CD4-positive, alpha-beta T cell treated with Interleukin-12 subunit alpha and Interleukin-12 subunit beta, for 1 hour (primary cell): ENCODE measurements at regions not wholly inside any gene's neighbourhood (a gene's known extent, or its start where the extent isn't known, plus 50 kb on each side); places are given as distances from the start of the nearest gene placed in this dataset.
"Not testable (repeated sequence)": the region's sequence is repeated elsewhere in the genome, so short reads cannot be mapped to it uniquely, and the experiment has no call there.

Experiments used
- DNase-seq: peaks from one replicate; pipeline ENCODE4 v3.0.0-alpha.2; 2020

GRCh38 chr16:65697521-65697920, 575.7 kb upstream of the CDH11 start:
- DNase-seq, result no peak

- DNase-seq, result no peak
These were observed 575.2 kb upstream of the CDH11 start for GRCh38 chr16:65697065-65697464.

- not testable (repeated sequence) for DNase-seq
These were observed 570.0 kb upstream of the CDH11 start for GRCh38 chr16:65691846-65692245.

GRCh38 chr16:65689726-65690125, 567.9 kb upstream of the CDH11 start:
- no peak for DNase-seq

- DNase-seq, result no peak
These were observed 566.4 kb upstream of the CDH11 start for GRCh38 chr16:65688301-65688700.

- no peak for DNase-seq
These were observed 562.4 kb upstream of the CDH11 start for GRCh38 chr16:65684230-65684629.

GRCh38 chr16:65681406-65681805, 559.5 kb upstream of the CDH11 start:
- DNase-seq, result no peak

GRCh38 chr16:65679785-65680184, 557.9 kb upstream of the CDH11 start:
- DNase-seq, result no peak

GRCh38 chr16:65675161-65675560, 553.3 kb upstream of the CDH11 start:
- no peak for DNase-seq

GRCh38 chr16:65672960-65673359, 551.1 kb upstream of the CDH11 start:
- DNase-seq, result no peak

- DNase-seq, result no peak
These were observed 549.2 kb upstream of the CDH11 start for GRCh38 chr16:65671071-65671470.

- no peak for DNase-seq
These were observed 546.3 kb upstream of the CDH11 start for GRCh38 chr16:65668064-65668595.

GRCh38 chr16:65667011-65667578, 545.2 kb upstream of the CDH11 start:
- no peak for DNase-seq

- no peak for DNase-seq
These were observed 544.5 kb upstream of the CDH11 start for GRCh38 chr16:65666132-65666941.

- no peak for DNase-seq
These were observed 543.7 kb upstream of the CDH11 start for GRCh38 chr16:65665586-65665985.

GRCh38 chr16:65663774-65664173, 541.9 kb upstream of the CDH11 start:
- DNase-seq, result no peak

- no peak for DNase-seq
These were observed 540.4 kb upstream of the CDH11 start for GRCh38 chr16:65662256-65662655.

- DNase-seq, result no peak
These were observed 539.7 kb upstream of the CDH11 start for GRCh38 chr16:65661558-65661957.

GRCh38 chr16:65660390-65660789, 538.5 kb upstream of the CDH11 start:
- DNase-seq, result no peak

GRCh38 chr16:65659758-65660157, 537.9 kb upstream of the CDH11 start:
- DNase-seq, result no peak

GRCh38 chr16:65658787-65659220, 536.9 kb upstream of the CDH11 start:
- DNase-seq, result no peak

- no peak for DNase-seq
These were observed 536.5 kb upstream of the CDH11 start for GRCh38 chr16:65658349-65658748.

- no peak for DNase-seq
These were observed 535.7 kb upstream of the CDH11 start for GRCh38 chr16:65657556-65657955.

- DNase-seq, result no peak
These were observed 535.2 kb upstream of the CDH11 start for GRCh38 chr16:65657071-65657494.
